ENCODE measurements at regions not wholly inside any gene's neighbourhood (a gene's known extent, or its start where the extent isn't known, plus 50 kb on each side); places are given as distances from the start of the nearest gene placed in this dataset.

DNA sequence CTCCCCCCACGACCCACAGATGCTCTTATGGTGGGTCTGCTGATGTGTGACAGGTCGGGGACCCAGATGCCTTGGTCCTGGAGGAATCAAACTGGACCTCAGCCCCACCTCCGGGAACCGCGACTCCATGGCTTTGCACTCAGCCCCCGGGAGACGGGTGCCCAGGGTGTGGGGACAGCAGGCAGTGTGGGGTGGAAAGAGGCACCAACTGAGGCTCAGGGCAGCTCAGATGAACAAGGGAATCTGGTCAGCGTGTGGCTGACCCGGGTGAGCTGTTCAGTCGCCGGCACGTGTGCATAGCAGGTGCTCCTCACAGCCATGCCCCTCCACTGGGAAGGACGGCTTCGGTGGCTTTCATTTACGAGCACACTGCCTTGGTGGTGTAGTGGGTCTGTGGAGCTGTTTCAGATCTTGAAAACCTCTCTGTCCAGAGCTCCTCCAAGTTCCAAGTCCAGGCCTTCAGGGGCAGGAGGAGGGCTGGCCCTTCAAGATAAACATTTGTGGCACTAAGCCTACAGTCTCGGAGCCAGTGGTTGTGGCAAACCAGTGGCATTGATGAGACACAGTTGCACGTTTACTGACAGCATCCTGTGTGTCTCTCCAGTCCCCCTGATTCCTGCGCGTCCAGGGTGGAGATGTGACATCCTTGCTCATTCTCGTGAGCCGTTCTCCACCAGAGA lies 471.2 kb upstream of the HS6ST1 start:
- DNase-seq (ENCODE audit: low spot score): no peak
- TF ChIP-seq NR3C1 (CRISPR knock-in tag; conservative IDR thresholded peaks at IDR 0.05; ENCODE audit: low read depth): no peak
- H3K27ac Mint-ChIP-seq: no peak overlapping the region
- H3K36me3 Mint-ChIP-seq: no peaks in the 10 kb centered on the region; the same call in 1 of the 2 replicates
- peaks cover 12% of the 10 kb centered on the region for H3K9me3 Mint-ChIP-seq
- no peak overlapping the region for H3K4me3 Mint-ChIP-seq
- H3K4me1 Mint-ChIP-seq: peaks cover 18% of the 10 kb centered on the region
- ChIA-PET CTCF (no interaction called here), POLR2A (no interaction called here)
- H3K27me3 Mint-ChIP-seq (ENCODE audit: low read depth): no peaks in the 10 kb centered on the region
- no peak for ATAC-seq

DNA sequence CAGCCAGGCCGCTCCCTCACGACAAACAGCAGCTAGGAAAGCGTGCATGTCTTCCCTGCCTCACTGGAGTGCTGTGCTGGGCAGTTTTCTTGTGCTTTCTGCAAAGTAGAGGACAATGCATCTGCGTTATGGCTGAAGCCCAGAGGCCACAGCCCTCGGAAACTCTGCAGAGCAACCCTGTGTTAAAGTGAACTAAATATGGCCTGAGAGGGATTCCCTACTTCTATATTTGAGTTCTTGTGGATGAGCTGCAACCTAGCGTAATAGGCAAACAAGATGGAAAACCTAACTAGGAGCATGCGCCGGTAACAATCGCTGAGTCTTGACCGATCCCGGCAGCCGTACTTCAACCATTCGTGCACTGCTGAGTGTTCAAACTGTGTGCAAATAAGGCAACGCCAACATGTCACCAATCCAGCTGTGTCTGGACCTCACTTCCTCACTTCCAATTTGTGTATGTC lies 471.9 kb upstream of the HS6ST1 start:
- CTCF ChIA-PET: no interaction called here
- POLR2A ChIA-PET: no interaction called here

More for the DNA sequence above, 471.9 kb upstream of the HS6ST1 start:
- DNase-seq (ENCODE audit: low spot score) (no peak), ATAC-seq (no peak)
- no peak overlapping the region for H3K4me3 Mint-ChIP-seq
- H3K4me1 Mint-ChIP-seq: peaks cover 18% of the 10 kb centered on the region
- H3K27ac Mint-ChIP-seq: no peak overlapping the region; the same call in 1 of the 2 replicates
- H3K27me3 Mint-ChIP-seq (ENCODE audit: low read depth): no peaks in the 10 kb centered on the region
- H3K9me3 Mint-ChIP-seq: peaks cover 12% of the 10 kb centered on the region
- TF ChIP-seq GTF2I (CRISPR knock-in tag; conservative IDR thresholded peaks at IDR 0.05) (no peak), EMX1 (CRISPR knock-in tag; IDR thresholded peaks at IDR 0.05) (no peak), PREB (CRISPR knock-in tag; IDR thresholded peaks at IDR 0.05; ENCODE audit: borderline replicate concordance) (no peak), E2F5 (CRISPR knock-in tag; IDR thresholded peaks at IDR 0.05) (no peak), TCF7 (CRISPR knock-in tag; IDR thresholded peaks at IDR 0.05; ENCODE audit: low read depth) (no peak), CREM (CRISPR knock-in tag; IDR thresholded peaks at IDR 0.05) (no peak), ZNF138 (CRISPR knock-in tag; conservative IDR thresholded peaks at IDR 0.05) (no peak), HMGXB4 (CRISPR knock-in tag; IDR thresholded peaks at IDR 0.05) (no peak), GRHL2 (CRISPR knock-in tag; IDR thresholded peaks at IDR 0.05; ENCODE audit: insufficient replicate concordance, severe bottlenecking) (no peak), HMGA2 (CRISPR knock-in tag; IDR thresholded peaks at IDR 0.05) (no peak), ZBTB21 (CRISPR knock-in tag; IDR thresholded peaks at IDR 0.05; ENCODE audit: borderline replicate concordance) (no peak), SP1 (CRISPR knock-in tag; conservative IDR thresholded peaks at IDR 0.05) (no peak), JAZF1 (CRISPR knock-in tag; IDR thresholded peaks at IDR 0.05) (no peak)
- TF ChIP-seq, protein P1, sequence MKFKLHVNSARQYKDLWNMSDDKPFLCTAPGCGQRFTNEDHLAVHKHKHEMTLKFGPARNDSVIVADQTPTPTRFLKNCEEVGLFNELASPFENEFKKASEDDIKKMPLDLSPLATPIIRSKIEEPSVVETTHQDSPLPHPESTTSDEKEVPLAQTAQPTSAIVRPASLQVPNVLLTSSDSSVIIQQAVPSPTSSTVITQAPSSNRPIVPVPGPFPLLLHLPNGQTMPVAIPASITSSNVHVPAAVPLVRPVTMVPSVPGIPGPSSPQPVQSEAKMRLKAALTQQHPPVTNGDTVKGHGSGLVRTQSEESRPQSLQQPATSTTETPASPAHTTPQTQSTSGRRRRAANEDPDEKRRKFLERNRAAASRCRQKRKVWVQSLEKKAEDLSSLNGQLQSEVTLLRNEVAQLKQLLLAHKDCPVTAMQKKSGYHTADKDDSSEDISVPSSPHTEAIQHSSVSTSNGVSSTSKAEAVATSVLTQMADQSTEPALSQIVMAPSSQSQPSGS (CRISPR knock-in tag; IDR thresholded peaks at IDR 0.05; ENCODE audit: borderline replicate concordance, low read depth): no peak
- TF ChIP-seq, protein P2, sequence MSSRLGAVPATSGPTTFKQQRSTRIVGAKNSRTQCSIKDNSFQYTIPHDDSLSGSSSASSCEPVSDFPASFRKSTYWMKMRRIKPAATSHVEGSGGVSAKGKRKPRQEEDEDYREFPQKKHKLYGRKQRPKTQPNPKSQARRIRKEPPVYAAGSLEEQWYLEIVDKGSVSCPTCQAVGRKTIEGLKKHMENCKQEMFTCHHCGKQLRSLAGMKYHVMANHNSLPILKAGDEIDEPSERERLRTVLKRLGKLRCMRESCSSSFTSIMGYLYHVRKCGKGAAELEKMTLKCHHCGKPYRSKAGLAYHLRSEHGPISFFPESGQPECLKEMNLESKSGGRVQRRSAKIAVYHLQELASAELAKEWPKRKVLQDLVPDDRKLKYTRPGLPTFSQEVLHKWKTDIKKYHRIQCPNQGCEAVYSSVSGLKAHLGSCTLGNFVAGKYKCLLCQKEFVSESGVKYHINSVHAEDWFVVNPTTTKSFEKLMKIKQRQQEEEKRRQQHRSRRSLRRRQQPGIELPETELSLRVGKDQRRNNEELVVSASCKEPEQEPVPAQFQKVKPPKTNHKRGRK (CRISPR knock-in tag; IDR thresholded peaks at IDR 0.05; ENCODE audit: borderline replicate concordance): no peak
- no peaks in the 10 kb centered on the region; the same call in 1 of the 2 replicates for H3K36me3 Mint-ChIP-seq
